H1 (cell line): ENCODE measurements at regions not wholly inside any gene's neighbourhood (a gene's known extent, or its start where the extent isn't known, plus 50 kb on each side); places are given as distances from the start of the nearest gene placed in this dataset.

Experiments
- CTCF ChIA-PET: fragments of 300-600 bp; sonication (Branson Sonifier 250); formaldehyde crosslinking; loops from one replicate; lab custom pipeline; 2021; ENCODE audit not compliant: partially characterized antibody; lab: Charles Lee
- POLR2A ChIA-PET: fragments of 300-600 bp; sonication (Branson Sonifier 250); formaldehyde crosslinking; loops from one replicate; lab custom pipeline; 2021; ENCODE audit warnings: inconsistent platforms; ENCODE audit not compliant: partially characterized antibody; lab: Charles Lee
- DNase-seq, 2 experiments: peaks; one replicate each; pipeline versions ENCODE4 v3.0.0 to v3.0.0-alpha.2; 2010 to 2022; ENCODE audit warnings: low spot score in 2 of 2, low read depth in 1 of 2, mixed read lengths in 1 of 2
- FAIRE-seq: peaks from 2 replicates; lab custom pipeline; 2011; peaks lifted over from hg19 to GRCh38; lab: Jason Lieb, UNC
- H2AFZ ChIP-seq: 2 replicates; pipeline ENCODE4 v1.8.1; 2012; ENCODE audit warnings: low read length, inconsistent platforms
- H2AK5ac ChIP-seq: 2 replicates; pipeline ENCODE4 v1.6.1; 2013; ENCODE audit warnings: low read depth, low read length
- H2BK120ac ChIP-seq: replicated peaks from 2 replicates; pipeline ENCODE3; 2013; ENCODE audit warnings: low read depth, low read length, inconsistent platforms
- H2BK12ac ChIP-seq: 2 replicates; pipeline ENCODE4 v1.6.1; 2013; ENCODE audit warnings: low read depth, low read length
- H2BK15ac ChIP-seq: 2 replicates; pipeline ENCODE4 v1.6.1; 2013; ENCODE audit warnings: low read length
- H2BK20ac ChIP-seq: 2 replicates; pipeline ENCODE4 v1.6.1; 2013; ENCODE audit warnings: low read length
- H2BK5ac ChIP-seq: 2 replicates; pipeline ENCODE4 v1.6.1; 2013; ENCODE audit warnings: low read depth, low read length
- H3K14ac ChIP-seq: 2 replicates; pipeline ENCODE4 v1.6.1; 2013; ENCODE audit warnings: inconsistent platforms; ENCODE audit not compliant: insufficient read length
- H3K18ac ChIP-seq: 2 replicates; pipeline ENCODE4 v1.6.1; 2013; ENCODE audit warnings: low read length; ENCODE audit errors: extremely low read depth
- H3K23ac ChIP-seq: 2 replicates; pipeline ENCODE4 v1.6.1; 2013; ENCODE audit warnings: inconsistent platforms; ENCODE audit not compliant: insufficient read length
- H3K23me2 ChIP-seq: 2 replicates; pipeline ENCODE4 v1.6.1; 2013; ENCODE audit warnings: low read depth, low read length
- H3K27ac ChIP-seq: 2 replicates; pipeline ENCODE4 v1.6.1; 2011; ENCODE audit warnings: low read depth, low read length, inconsistent platforms
- H3K27me3 ChIP-seq, 4 experiments: replicated peaks in 1 of 4; 1 replicate in 1 of 4; 2 replicates in 3 of 4; pipeline versions ENCODE4 v1.6.1 to v1.8.1; 2011 to 2013; ENCODE audit warnings: low read length in 3 of 4, mild to moderate bottlenecking in 3 of 4, inconsistent platforms in 2 of 4, mixed read lengths in 2 of 4, moderate library complexity in 1 of 4; ENCODE audit not compliant: control insufficient read depth in 3 of 4, insufficient read depth in 3 of 4; ENCODE audit errors: extremely low read depth in 1 of 4
- H3K36me3 ChIP-seq, 4 experiments: 2 replicates each; pipeline versions ENCODE4 v1.6.1 to v1.8.1; 2011 to 2013; ENCODE audit warnings: mild to moderate bottlenecking in 4 of 4, low read length in 3 of 4, moderate library complexity in 2 of 4, control low read depth in 1 of 4, inconsistent platforms in 1 of 4; ENCODE audit not compliant: insufficient read depth in 4 of 4, control insufficient read depth in 2 of 4
- H3K4ac ChIP-seq: replicated peaks from 2 replicates; pipeline ENCODE3; 2013; ENCODE audit warnings: low read length, low read depth, mixed read lengths, inconsistent platforms; ENCODE audit not compliant: insufficient read length
- H3K4me1 ChIP-seq, 4 experiments: replicated peaks in 1 of 4; 1 replicate in 1 of 4; 2 replicates in 3 of 4; pipeline versions ENCODE4 v1.6.1 to v1.8.1; 2011 to 2013; ENCODE audit warnings: low read length in 3 of 4, inconsistent platforms in 2 of 4, mixed read lengths in 1 of 4; ENCODE audit not compliant: insufficient read depth in 4 of 4, control insufficient read depth in 3 of 4
- H3K4me2 ChIP-seq, 2 experiments: 2 replicates each; pipeline versions ENCODE4 v1.6.1 to v1.8.1; 2011 to 2013; ENCODE audit warnings: low read depth in 2 of 2, low read length in 2 of 2, control low read depth in 1 of 2, inconsistent platforms in 1 of 2, mild to moderate bottlenecking in 1 of 2; ENCODE audit not compliant: insufficient read depth in 1 of 2
- H3K4me3 ChIP-seq, 4 experiments: fragments of 200-600, 300-600 bp in 1 of 4; sonication (generic), shearing (Covaris generic), sonication (Bioruptor Twin) in 1 of 4; 2 replicates each; pipeline versions ENCODE4 v1.5.1 to v1.8.1; 2011 to 2016; ENCODE audit warnings: low read length in 4 of 4, low read depth in 3 of 4, control low read depth in 2 of 4, inconsistent platforms in 2 of 4, mild to moderate bottlenecking in 2 of 4, mixed read lengths in 1 of 4, moderate library complexity in 1 of 4; ENCODE audit not compliant: insufficient read depth in 2 of 4; ENCODE audit errors: extremely low read depth in 1 of 4
- H3K56ac ChIP-seq: replicated peaks from 2 replicates; pipeline ENCODE3; 2013; ENCODE audit warnings: low read depth, mild to moderate bottlenecking, mixed read lengths, low read length, inconsistent platforms; ENCODE audit not compliant: insufficient read length
- H3K79me1 ChIP-seq: 2 replicates; pipeline ENCODE4 v1.6.1; 2013; ENCODE audit warnings: low read depth, low read length, control low read depth
- H3K79me2 ChIP-seq, 2 experiments: 2 replicates each; pipeline versions ENCODE4 v1.6.1 to v1.8.1; 2012 to 2013; ENCODE audit warnings: low read length in 2 of 2, mild to moderate bottlenecking in 2 of 2, inconsistent platforms in 1 of 2; ENCODE audit not compliant: insufficient read depth in 2 of 2, control insufficient read depth in 1 of 2
- H3K9ac ChIP-seq, 4 experiments: replicated peaks in 1 of 4; 1 replicate in 1 of 4; 2 replicates in 3 of 4; pipeline versions ENCODE4 v1.6.1 to v1.8.1; 2011 to 2013; ENCODE audit warnings: low read depth in 3 of 4, low read length in 3 of 4, control low read depth in 2 of 4, mild to moderate bottlenecking in 2 of 4, moderate library complexity in 2 of 4, inconsistent platforms in 1 of 4; ENCODE audit errors: extremely low read depth in 1 of 4
- H3K9me3 ChIP-seq, 2 experiments: 2 replicates each; pipeline versions ENCODE4 v1.6.1 to v1.8.1; 2012 to 2013; ENCODE audit warnings: mild to moderate bottlenecking in 2 of 2, moderate library complexity in 2 of 2, control low read depth in 1 of 2, inconsistent platforms in 1 of 2, low read depth in 1 of 2, low read length in 1 of 2, mixed read lengths in 1 of 2; ENCODE audit not compliant: insufficient read depth in 2 of 2
- H4K20me1 ChIP-seq, 2 experiments: replicated peaks in 1 of 2; 2 replicates each; pipeline versions ENCODE3 to v1.8.1; 2011 to 2013; ENCODE audit warnings: inconsistent platforms in 2 of 2, low read length in 2 of 2, mild to moderate bottlenecking in 1 of 2; ENCODE audit not compliant: insufficient read depth in 2 of 2, control insufficient read depth in 1 of 2
- H4K5ac ChIP-seq: 2 replicates; pipeline ENCODE4 v1.6.1; 2013; ENCODE audit warnings: low read length, low read depth, mixed read lengths, inconsistent platforms; ENCODE audit not compliant: insufficient read length
- H4K8ac ChIP-seq: 2 replicates; pipeline ENCODE4 v1.8.0; 2013; ENCODE audit warnings: mild to moderate bottlenecking, moderate library complexity, low read length, inconsistent platforms; ENCODE audit not compliant: insufficient read depth; ENCODE audit errors: extremely low read depth
- H4K91ac ChIP-seq: replicated peaks from 2 replicates; pipeline ENCODE3; 2013; ENCODE audit warnings: low read length, mixed read lengths, inconsistent platforms; ENCODE audit not compliant: insufficient read length
- ATF2 ChIP-seq: IDR thresholded peaks from 2 replicates; pipeline ENCODE4 v1.6.1; 2012; ENCODE audit warnings: low read length, inconsistent platforms
- CEBPB ChIP-seq: IDR thresholded peaks from 2 replicates; pipeline ENCODE4 v1.6.1; 2012; ENCODE audit warnings: low read depth, low read length
- HDAC2 ChIP-seq, 2 experiments: fragments of 300-600 bp in 1 of 2; sonication (generic) in 1 of 2; IDR thresholded peaks; 2 replicates each; pipeline ENCODE4 v1.6.1; 2011 to 2012; ENCODE audit warnings: low read depth in 2 of 2, low read length in 2 of 2, mild to moderate bottlenecking in 2 of 2, moderate library complexity in 2 of 2, borderline replicate concordance in 1 of 2, inconsistent platforms in 1 of 2
- MAFK ChIP-seq: IDR thresholded peaks from 2 replicates; pipeline ENCODE4 v1.6.1; 2012; ENCODE audit warnings: low read depth, mild to moderate bottlenecking, improper control_type of control experiment, low read length
- RXRA ChIP-seq: IDR thresholded peaks from 2 replicates; pipeline ENCODE4 v1.6.1; 2011; ENCODE audit warnings: low read depth, mild to moderate bottlenecking, low read length, moderate library complexity; ENCODE audit not compliant: insufficient read depth
- SIX5 ChIP-seq: IDR thresholded peaks from 2 replicates; pipeline ENCODE4 v1.6.1; 2011; ENCODE audit warnings: mild to moderate bottlenecking, low read depth, low read length
- TAF7 ChIP-seq: optimal IDR thresholded peaks from 2 replicates; pipeline ENCODE3; 2011; ENCODE audit warnings: low read depth, mild to moderate bottlenecking, inconsistent platforms, low read length, moderate library complexity, borderline replicate concordance
- TEAD4 ChIP-seq: IDR thresholded peaks from 2 replicates; pipeline ENCODE4 v1.6.1; 2012; ENCODE audit warnings: low read depth, low read length, inconsistent platforms, mixed read lengths
- ZNF274 ChIP-seq: IDR thresholded peaks from 2 replicates; pipeline ENCODE4 v1.7.0; 2012; ENCODE audit warnings: low read length, borderline replicate concordance; ENCODE audit errors: extremely low read depth
- WGBS, 2 experiments: shearing (Covaris generic) in 1 of 2; methylation state at CpG; one replicate each; pipeline versions ENCODE4 v1.1.6 to v1.1.7; 2013 to 2015; ENCODE audit warnings: low lambda C conversion rate in 2 of 2, mixed read lengths in 2 of 2, inconsistent platforms in 1 of 2, low coverage in 1 of 2, missing lambda C conversion rate in 1 of 2; ENCODE audit not compliant: insufficient replicate concordance in 2 of 2, insufficient coverage in 1 of 2, insufficient read length in 1 of 2; ENCODE audit errors: extremely low coverage in 1 of 2, missing lambda C conversion rate in 1 of 2; 5-methylcytosine and 5-hydroxymethylcytosine counted together
- TF ChIP-seq, protein P1 (sequence below), 3 experiments: IDR thresholded peaks; 1 replicate in 2 of 3; 2 replicates in 1 of 3; pipeline versions ENCODE4 v1.5.1 to v1.6.1; 2011; ENCODE audit warnings: low read length in 3 of 3, mild to moderate bottlenecking in 3 of 3, inconsistent platforms in 2 of 3, low read depth in 1 of 3, moderate library complexity in 1 of 3; ENCODE audit not compliant: insufficient read depth in 1 of 3; ENCODE audit errors: control extremely low read depth in 1 of 3

GRCh38 chr4:62328526-62328925 lies 1128.4 kb downstream of the ADGRL3 start:
- Histone ChIP-seq H3K4me2 (no peak overlapping the region), H3K56ac (no peak overlapping the region), H2BK12ac (no peak overlapping the region), H3K9me3 (no peaks in the 10 kb centered on the region), H3K4me1 (no peaks in the 10 kb centered on the region), H2BK120ac (no peak overlapping the region), H4K91ac (no peak overlapping the region), H2AK5ac (no peak overlapping the region), H3K18ac (no peak overlapping the region), H4K8ac (no peak overlapping the region), H3K27me3 (no peaks in the 10 kb centered on the region), H2BK20ac (no peak overlapping the region), H3K23ac (no peak overlapping the region), H3K14ac (no peak overlapping the region), H4K20me1 (no peaks in the 10 kb centered on the region), H3K79me2 (no peaks in the 10 kb centered on the region), H3K9ac (no peak overlapping the region), H3K4ac (no peak overlapping the region), H3K4me3 (no peak overlapping the region), H2BK15ac (no peak overlapping the region), H3K36me3 (no peaks in the 10 kb centered on the region), H3K79me1 (no peaks in the 10 kb centered on the region), H2BK5ac (no peak overlapping the region), H3K27ac (no peak overlapping the region), H4K5ac (no peak overlapping the region), H2AFZ (no peak overlapping the region), H3K23me2 (no peaks in the 10 kb centered on the region)
- FAIRE-seq (no peak), DNase-seq (no peak)
- CTCF ChIA-PET: no interaction called here
- POLR2A ChIA-PET: no interaction called here
- 91% methylated on average over 2 of the region's 2 CpGs; no CpG with 5 or more reads in 1 of the 2 experiments for WGBS, 2 experiments
- TF ChIP-seq HDAC2 (IDR thresholded peaks at IDR 0.05; ENCODE audit: borderline replicate concordance in 1 of 2, low read depth in 2 of 2, low read length in 2 of 2) (no peak), MAFK (no peak), ATF2 (no peak), TAF7 (no peak), CEBPB (no peak), ZNF274 (no peak), SIX5 (no peak), RXRA (no peak), TEAD4 (no peak)
- TF ChIP-seq, protein P1, sequence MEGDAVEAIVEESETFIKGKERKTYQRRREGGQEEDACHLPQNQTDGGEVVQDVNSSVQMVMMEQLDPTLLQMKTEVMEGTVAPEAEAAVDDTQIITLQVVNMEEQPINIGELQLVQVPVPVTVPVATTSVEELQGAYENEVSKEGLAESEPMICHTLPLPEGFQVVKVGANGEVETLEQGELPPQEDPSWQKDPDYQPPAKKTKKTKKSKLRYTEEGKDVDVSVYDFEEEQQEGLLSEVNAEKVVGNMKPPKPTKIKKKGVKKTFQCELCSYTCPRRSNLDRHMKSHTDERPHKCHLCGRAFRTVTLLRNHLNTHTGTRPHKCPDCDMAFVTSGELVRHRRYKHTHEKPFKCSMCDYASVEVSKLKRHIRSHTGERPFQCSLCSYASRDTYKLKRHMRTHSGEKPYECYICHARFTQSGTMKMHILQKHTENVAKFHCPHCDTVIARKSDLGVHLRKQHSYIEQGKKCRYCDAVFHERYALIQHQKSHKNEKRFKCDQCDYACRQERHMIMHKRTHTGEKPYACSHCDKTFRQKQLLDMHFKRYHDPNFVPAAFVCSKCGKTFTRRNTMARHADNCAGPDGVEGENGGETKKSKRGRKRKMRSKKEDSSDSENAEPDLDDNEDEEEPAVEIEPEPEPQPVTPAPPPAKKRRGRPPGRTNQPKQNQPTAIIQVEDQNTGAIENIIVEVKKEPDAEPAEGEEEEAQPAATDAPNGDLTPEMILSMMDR (IDR thresholded peaks at IDR 0.05; ENCODE audit: control extremely low read depth in 1 of 3, insufficient read depth in 1 of 3, low read depth in 1 of 3, low read length in 3 of 3): no peak
